ENCODE measurements at regions not wholly inside any gene's neighbourhood (a gene's known extent, or its start where the extent isn't known, plus 50 kb on each side); places are given as distances from the start of the nearest gene placed in this dataset.

GRCh38 chr7:37549076-37549931 lies 100.6 kb upstream of the ELMO1 start (continued):
- no peak for TF ChIP-seq ZNF398 (tag by site-specific recombination; IDR thresholded peaks at IDR 0.05)
- TF ChIP-seq ZNF426 (tag by site-specific recombination; IDR thresholded peaks at IDR 0.05), result no peak
- no peak for TF ChIP-seq ZNF10 (tag by site-specific recombination; IDR thresholded peaks at IDR 0.05)
- TF ChIP-seq YY2 (tag by site-specific recombination; IDR thresholded peaks at IDR 0.05), result no peak
- no peak for TF ChIP-seq ZNF549 (tag by site-specific recombination; IDR thresholded peaks at IDR 0.05)
- TF ChIP-seq ZNF223 (tag by site-specific recombination; IDR thresholded peaks at IDR 0.05), result no peak
- peak; percentile 24; the same call in 1 of the 2 replicates for TF ChIP-seq OSR2 (tag by site-specific recombination; IDR thresholded peaks at IDR 0.05)
- TF ChIP-seq ZNF629 (tag by site-specific recombination; IDR thresholded peaks at IDR 0.05), result peak; percentile 75
- no peak for TF ChIP-seq ZNF623 (tag by site-specific recombination; IDR thresholded peaks at IDR 0.05)
- peak; percentile 96 for TF ChIP-seq SP7 (tag by site-specific recombination; IDR thresholded peaks at IDR 0.05)
- no peak for TF ChIP-seq KLF1 (tag by site-specific recombination; IDR thresholded peaks at IDR 0.05)
- TF ChIP-seq ELK4 (IDR thresholded peaks at IDR 0.05; ENCODE audit: borderline replicate concordance, low read depth, low read length), result no peak
- TF ChIP-seq ZNF639 (tag by site-specific recombination; IDR thresholded peaks at IDR 0.05), result no peak
- peak; percentile 86 for TF ChIP-seq FEZF1 (tag by site-specific recombination; IDR thresholded peaks at IDR 0.05)
- TF ChIP-seq ZNF580 (tag by site-specific recombination; IDR thresholded peaks at IDR 0.05), result no peak
- TF ChIP-seq ZBTB26 (tag by site-specific recombination; optimal IDR thresholded peaks at IDR 0.05), result no peak
- TF ChIP-seq ZFP37 (tag by site-specific recombination; IDR thresholded peaks at IDR 0.05), result no peak
- no peak for TF ChIP-seq ZNF561 (tag by site-specific recombination; IDR thresholded peaks at IDR 0.05; ENCODE audit: borderline replicate concordance)

- ChIA-PET CTCF (interaction anchor here (0.6 kb wide), 1 partner anchor 229 kb away, joined by 4 read pairs; no protein-coding TSS in a partner anchor), POLR2A (no interaction called here)
- TF ChIP-seq ZNF140 (tag by site-specific recombination; IDR thresholded peaks at IDR 0.05), result no peak
- TF ChIP-seq ZIC2 (tag by site-specific recombination; IDR thresholded peaks at IDR 0.05), result peak; percentile 73
- no peak for TF ChIP-seq ZNF571 (tag by site-specific recombination; IDR thresholded peaks at IDR 0.05)
Measured at GRCh38 chr7:37550426-37550825, 101.8 kb upstream of the ELMO1 start.

More at GRCh38 chr7:37550426-37550825, 101.8 kb upstream of the ELMO1 start:
- Histone ChIP-seq H3K27ac (ENCODE audit: extremely low read depth, low read depth, low read length) (no peak overlapping the region), H3K4me1 (ENCODE audit: control insufficient read depth, insufficient read depth, low read length) (peaks cover 20% of the 10 kb centered on the region), H3K36me3 (ENCODE audit: control insufficient read depth in 2 of 2, insufficient read depth in 1 of 2, low read length in 2 of 2) (no peaks in the 10 kb centered on the region), H3K9me3 (ENCODE audit: control insufficient read depth, insufficient read depth, low read depth, low read length) (no peaks in the 10 kb centered on the region), H3K4me3 (ENCODE audit: low read depth, low read length) (no peak overlapping the region)

Measured in HEK293 (cell line).